Trophoblast cell (in vitro differentiated cells and primary cell): ENCODE measurements at regions not wholly inside any gene's neighbourhood (a gene's known extent, or its start where the extent isn't known, plus 50 kb on each side); places are given as distances from the start of the nearest gene placed in this dataset.

Source experiments
- DNase-seq, 2 donors: peaks; one replicate each; pipeline ENCODE4 v3.0.0-alpha.2; 2016
- H2AFZ ChIP-seq: 2 replicates; pipeline ENCODE4 v1.6.1; 2013; ENCODE audit warnings: low read length, moderate library complexity, mild to moderate bottlenecking; ENCODE audit not compliant: insufficient read depth, poor library complexity
- H2AK5ac ChIP-seq: 2 replicates; pipeline ENCODE4 v1.6.1; 2013; ENCODE audit warnings: mild to moderate bottlenecking, low read length
- H2BK120ac ChIP-seq: 2 replicates; pipeline ENCODE4 v1.6.1; 2013; ENCODE audit warnings: low read length, mild to moderate bottlenecking, moderate library complexity; ENCODE audit not compliant: insufficient read depth, poor library complexity
- H2BK12ac ChIP-seq: 2 replicates; pipeline ENCODE4 v1.6.1; 2013; ENCODE audit warnings: mild to moderate bottlenecking, low read length, moderate library complexity
- H2BK5ac ChIP-seq: 2 replicates; pipeline ENCODE4 v1.6.1; 2013; ENCODE audit warnings: low read length, low read depth, moderate library complexity, mild to moderate bottlenecking; ENCODE audit not compliant: poor library complexity
- H3K14ac ChIP-seq: 2 replicates; pipeline ENCODE4 v1.6.1; 2013; ENCODE audit warnings: mild to moderate bottlenecking, low read length
- H3K18ac ChIP-seq: 2 replicates; pipeline ENCODE4 v1.6.1; 2013; ENCODE audit warnings: mild to moderate bottlenecking, low read length
- H3K23ac ChIP-seq: 2 replicates; pipeline ENCODE4 v1.6.1; 2013; ENCODE audit warnings: low read length
- H3K27ac ChIP-seq: 2 replicates; pipeline ENCODE4 v1.5.1; 2013; ENCODE audit warnings: low read depth, mild to moderate bottlenecking, inconsistent platforms, low read length, moderate library complexity
- H3K27me3 ChIP-seq: 2 replicates; pipeline ENCODE4 v1.6.1; 2013; ENCODE audit warnings: inconsistent platforms, mild to moderate bottlenecking, low read length, moderate library complexity; ENCODE audit not compliant: insufficient read depth
- H3K36me3 ChIP-seq, 2 experiments: 1 replicate in 1 of 2; 2 replicates in 1 of 2; pipeline ENCODE4 v1.6.1; 2013; ENCODE audit warnings: low read length in 2 of 2, mild to moderate bottlenecking in 2 of 2, moderate library complexity in 1 of 2; ENCODE audit not compliant: insufficient read depth in 2 of 2, control insufficient read depth in 1 of 2
- H3K4ac ChIP-seq: 2 replicates; pipeline ENCODE4 v1.6.1; 2013; ENCODE audit warnings: low read depth, mild to moderate bottlenecking, low read length, moderate library complexity
- H3K4me1 ChIP-seq, 2 experiments: 1 replicate in 1 of 2; 2 replicates in 1 of 2; pipeline ENCODE4 v1.6.1; 2013; ENCODE audit warnings: low read length in 2 of 2, mild to moderate bottlenecking in 2 of 2, moderate library complexity in 1 of 2; ENCODE audit not compliant: insufficient read depth in 2 of 2, control insufficient read depth in 1 of 2
- H3K4me2 ChIP-seq: 2 replicates; pipeline ENCODE4 v1.6.1; 2013; ENCODE audit warnings: inconsistent platforms, mild to moderate bottlenecking, low read length, moderate library complexity
- H3K4me3 ChIP-seq: 2 replicates; pipeline ENCODE4 v1.5.1; 2013; ENCODE audit warnings: mild to moderate bottlenecking, low read depth, low read length, inconsistent platforms
- H3K79me1 ChIP-seq: one replicate; pipeline ENCODE4 v1.6.1; 2013; ENCODE audit warnings: low read length
- H3K79me2 ChIP-seq: 2 replicates; pipeline ENCODE4 v1.6.1; 2013; ENCODE audit warnings: low read length, mild to moderate bottlenecking; ENCODE audit not compliant: control insufficient read depth, insufficient read depth, poor library complexity
- H3K9ac ChIP-seq: 2 replicates; pipeline ENCODE4 v1.6.1; 2013; ENCODE audit warnings: mild to moderate bottlenecking, low read length
- H3K9me3 ChIP-seq: 2 replicates; pipeline ENCODE4 v1.6.1; 2013; ENCODE audit warnings: low read depth, mild to moderate bottlenecking, control low read depth, inconsistent platforms, low read length; ENCODE audit not compliant: insufficient read depth
- H4K12ac ChIP-seq: 2 replicates; pipeline ENCODE4 v1.6.1; 2013; ENCODE audit warnings: low read depth, mild to moderate bottlenecking, low read length, moderate library complexity
- H4K8ac ChIP-seq: 2 replicates; pipeline ENCODE4 v1.6.1; 2013; ENCODE audit warnings: low read depth, mild to moderate bottlenecking, low read length, moderate library complexity
- H4K91ac ChIP-seq: one replicate; pipeline ENCODE4 v1.6.1; 2013; ENCODE audit warnings: low read depth, mild to moderate bottlenecking, low read length, moderate library complexity
- WGBS: extraction: QIAGEN DNeasy Blood & Tissue Kit; methylation state at CpG from one replicate; pipeline ENCODE4 v1.1.7; 2013; ENCODE audit warnings: missing lambda C conversion rate; ENCODE audit not compliant: insufficient read length, insufficient coverage; ENCODE audit errors: extremely low coverage; 5-methylcytosine and 5-hydroxymethylcytosine counted together

GRCh38 chr3:95798628-95799027 is 1015.8 kb upstream of the EPHA6 start:
- Histone ChIP-seq H3K9ac (no peak overlapping the region), H3K4me2 (no peak overlapping the region), H3K14ac (no peak overlapping the region), H3K23ac (no peak overlapping the region), H3K4me1 (no peaks in the 10 kb centered on the region), H3K27ac (no peak overlapping the region), H2AK5ac (no peak overlapping the region), H3K79me1 (no peaks in the 10 kb centered on the region), H3K18ac (no peak overlapping the region), H4K91ac (no peak overlapping the region), H2BK12ac (no peak overlapping the region), H3K36me3 (no peaks in the 10 kb centered on the region), H3K27me3 (no peaks in the 10 kb centered on the region), H3K9me3 (no peaks in the 10 kb centered on the region), H3K4ac (no peak overlapping the region), H2BK120ac (no peak overlapping the region), H4K12ac (no peak overlapping the region), H3K79me2 (no peaks in the 10 kb centered on the region), H2BK5ac (no peak overlapping the region), H4K8ac (no peak overlapping the region), H2AFZ (no peak overlapping the region), H3K4me3 (no peak overlapping the region)
- no CpG with 5 or more reads among the region's 1 CpG for WGBS
- DNase-seq, result no peak

DNA sequence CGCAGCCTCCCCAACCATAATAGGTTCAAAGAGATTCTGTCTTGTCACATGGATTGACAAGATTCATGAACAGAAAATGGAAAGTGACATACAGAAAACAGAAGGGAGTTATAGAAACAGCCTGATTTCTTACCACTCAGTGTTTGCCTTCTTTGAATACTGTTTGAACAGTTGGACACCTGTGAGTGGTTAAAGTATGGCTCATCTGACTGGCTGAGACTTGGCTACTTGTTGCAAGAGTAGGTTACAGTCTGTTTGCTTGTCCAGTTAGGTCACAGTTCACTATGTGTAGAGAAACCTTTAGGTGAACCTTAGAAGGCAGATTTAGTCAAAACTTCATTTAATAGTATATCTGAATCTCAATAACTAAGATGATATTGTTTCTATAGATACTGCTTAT is 1003.9 kb upstream of the EPHA6 start:
- no peaks in the 10 kb centered on the region for H3K36me3 ChIP-seq
- no peak overlapping the region for H3K23ac ChIP-seq
- no peaks in the 10 kb centered on the region for H3K9me3 ChIP-seq
- no peak overlapping the region for H2BK5ac ChIP-seq
- H3K27ac ChIP-seq, result no peak overlapping the region
- no peak overlapping the region for H3K4me2 ChIP-seq
- H3K4ac ChIP-seq, result no peak overlapping the region
- no CpG with 5 or more reads among the region's 1 CpG for WGBS
- H3K27me3 ChIP-seq, result no peaks in the 10 kb centered on the region
- H4K12ac ChIP-seq, result no peak overlapping the region
- H2AFZ ChIP-seq, result no peak overlapping the region
- H3K4me1 ChIP-seq, result peaks cover 0 to 3% of the 10 kb centered on the region in 2 experiments
- no peak overlapping the region for H3K18ac ChIP-seq
- H2BK120ac ChIP-seq, result no peak overlapping the region
- no peak overlapping the region for H2AK5ac ChIP-seq
- H4K91ac ChIP-seq, result no peak overlapping the region
- no peak overlapping the region for H3K9ac ChIP-seq
- no peak overlapping the region for H3K14ac ChIP-seq
- H4K8ac ChIP-seq, result no peak overlapping the region
- no peak overlapping the region for H2BK12ac ChIP-seq
- no peaks in the 10 kb centered on the region for H3K79me1 ChIP-seq
- no peaks in the 10 kb centered on the region for H3K79me2 ChIP-seq
- no peak for DNase-seq
- no peak overlapping the region for H3K4me3 ChIP-seq

DNA sequence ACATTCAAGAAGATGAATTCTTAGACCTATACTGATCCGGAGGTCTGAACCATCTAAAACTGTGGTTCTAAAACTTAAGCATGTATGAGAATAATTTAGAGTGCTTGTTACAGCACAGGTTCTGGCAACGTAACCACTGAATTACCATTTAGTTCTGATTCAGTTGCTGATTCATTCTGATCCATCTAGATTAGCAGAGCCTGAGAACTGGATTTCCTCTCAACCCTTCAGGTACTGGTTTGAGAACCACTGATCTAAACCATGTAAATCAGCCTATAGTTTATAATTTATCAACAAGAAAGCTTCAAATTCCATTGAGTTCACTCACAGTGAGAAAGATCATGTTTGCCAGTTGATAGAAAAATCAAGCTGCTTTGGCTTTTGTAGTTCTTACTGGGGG is 1001.1 kb upstream of the EPHA6 start:
- no CpG with 5 or more reads among the region's 2 CpGs for WGBS
- H2AFZ ChIP-seq, result no peak overlapping the region
- no peak overlapping the region for H3K4me2 ChIP-seq
- H3K4me1 ChIP-seq, result peaks cover 0 to 6% of the 10 kb centered on the region in 2 experiments
- no peak overlapping the region for H4K91ac ChIP-seq
- no peak overlapping the region for H3K27ac ChIP-seq
- H3K79me2 ChIP-seq, result no peaks in the 10 kb centered on the region
- H3K23ac ChIP-seq, result no peak overlapping the region
- H2AK5ac ChIP-seq, result no peak overlapping the region
- H3K18ac ChIP-seq, result no peak overlapping the region
- no peak overlapping the region for H3K4ac ChIP-seq
- DNase-seq, result no peak
- no peak overlapping the region for H4K8ac ChIP-seq
- H3K79me1 ChIP-seq, result no peaks in the 10 kb centered on the region
- no peaks in the 10 kb centered on the region for H3K27me3 ChIP-seq
- no peak overlapping the region for H2BK5ac ChIP-seq
- no peaks in the 10 kb centered on the region for H3K9me3 ChIP-seq
- no peak overlapping the region for H3K14ac ChIP-seq
- no peaks in the 10 kb centered on the region for H3K36me3 ChIP-seq
- no peak overlapping the region for H3K4me3 ChIP-seq
- no peak overlapping the region for H3K9ac ChIP-seq
- H4K12ac ChIP-seq, result no peak overlapping the region
- H2BK120ac ChIP-seq, result no peak overlapping the region
- H2BK12ac ChIP-seq, result no peak overlapping the region

DNA sequence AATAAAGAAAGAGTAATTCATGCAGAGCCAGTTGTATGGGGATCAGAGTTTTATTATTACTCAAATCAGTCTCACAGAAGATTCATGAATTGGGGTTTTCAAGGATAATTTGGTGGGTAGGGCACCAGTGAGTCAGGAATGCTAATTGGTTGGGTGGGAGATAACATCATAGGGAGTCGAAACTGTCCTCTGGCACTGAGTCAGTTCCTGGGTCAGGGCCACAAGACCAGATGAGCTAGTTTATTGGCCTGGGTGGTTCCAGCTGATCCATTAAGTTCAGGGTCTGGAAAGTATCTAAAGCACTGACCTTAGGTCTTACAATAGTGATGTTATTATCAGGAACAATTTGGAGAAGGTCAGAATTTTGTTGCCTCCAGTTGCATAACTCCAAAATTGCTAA is 998.6 kb upstream of the EPHA6 start:
- no peak overlapping the region for H3K9ac ChIP-seq
- peak overlapping the region; percentile 25 for H3K27ac ChIP-seq
- no peaks in the 10 kb centered on the region for H3K9me3 ChIP-seq
- H3K23ac ChIP-seq, result no peak overlapping the region
- no peak overlapping the region for H4K8ac ChIP-seq
- peaks cover 0 to 4% of the 10 kb centered on the region in 2 experiments for H3K4me1 ChIP-seq
- no peak overlapping the region for H2AFZ ChIP-seq
- no peak overlapping the region for H3K4me3 ChIP-seq
- no peaks in the 10 kb centered on the region for H3K27me3 ChIP-seq
- no CpG with 5 or more reads among the region's 1 CpG for WGBS
- H2BK120ac ChIP-seq, result no peak overlapping the region
- no peaks in the 10 kb centered on the region for H3K79me1 ChIP-seq
- H3K4me2 ChIP-seq, result no peak overlapping the region
- no peak overlapping the region for H3K4ac ChIP-seq
- no peak overlapping the region for H3K14ac ChIP-seq
- no peak overlapping the region for H2BK12ac ChIP-seq
- no peak overlapping the region for H4K91ac ChIP-seq
- H2BK5ac ChIP-seq, result no peak overlapping the region
- H3K79me2 ChIP-seq, result no peaks in the 10 kb centered on the region
- no peak overlapping the region for H3K18ac ChIP-seq
- no peak for DNase-seq
- no peak overlapping the region for H4K12ac ChIP-seq
- H2AK5ac ChIP-seq, result no peak overlapping the region
- H3K36me3 ChIP-seq, result no peaks in the 10 kb centered on the region
